ENCODE measurements at regions not wholly inside any gene's neighbourhood (a gene's known extent, or its start where the extent isn't known, plus 50 kb on each side); places are given as distances from the start of the nearest gene placed in this dataset.

DNA sequence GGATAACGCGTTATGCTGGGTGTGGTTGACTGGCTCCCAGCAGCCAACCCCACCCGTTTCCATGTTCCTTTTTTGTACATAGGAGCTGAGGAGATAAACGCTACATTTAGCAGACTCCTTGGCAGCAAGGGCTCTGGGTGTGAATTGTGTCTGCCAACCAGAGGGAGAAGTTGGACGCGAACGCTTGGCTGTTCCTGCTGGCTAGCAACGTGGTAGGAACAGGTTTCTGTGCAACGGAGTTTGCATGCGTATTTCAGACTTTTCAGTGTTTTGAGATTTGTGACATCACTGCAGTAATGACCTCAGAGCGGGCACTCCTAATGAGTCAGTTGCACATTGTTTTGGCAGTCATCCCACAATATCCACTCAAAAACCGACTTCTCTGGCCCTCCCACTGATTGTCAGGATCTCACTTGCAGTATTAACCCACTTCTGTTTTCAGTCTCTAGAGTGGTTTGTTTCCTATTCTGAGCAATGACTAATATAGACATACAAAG is 98.7 kb upstream of the RGS1 start:
- FAIRE-seq (no peak), DNase-seq (ENCODE audit: insufficient read length, low spot score) (no peak)
- TF ChIP-seq, protein P1, sequence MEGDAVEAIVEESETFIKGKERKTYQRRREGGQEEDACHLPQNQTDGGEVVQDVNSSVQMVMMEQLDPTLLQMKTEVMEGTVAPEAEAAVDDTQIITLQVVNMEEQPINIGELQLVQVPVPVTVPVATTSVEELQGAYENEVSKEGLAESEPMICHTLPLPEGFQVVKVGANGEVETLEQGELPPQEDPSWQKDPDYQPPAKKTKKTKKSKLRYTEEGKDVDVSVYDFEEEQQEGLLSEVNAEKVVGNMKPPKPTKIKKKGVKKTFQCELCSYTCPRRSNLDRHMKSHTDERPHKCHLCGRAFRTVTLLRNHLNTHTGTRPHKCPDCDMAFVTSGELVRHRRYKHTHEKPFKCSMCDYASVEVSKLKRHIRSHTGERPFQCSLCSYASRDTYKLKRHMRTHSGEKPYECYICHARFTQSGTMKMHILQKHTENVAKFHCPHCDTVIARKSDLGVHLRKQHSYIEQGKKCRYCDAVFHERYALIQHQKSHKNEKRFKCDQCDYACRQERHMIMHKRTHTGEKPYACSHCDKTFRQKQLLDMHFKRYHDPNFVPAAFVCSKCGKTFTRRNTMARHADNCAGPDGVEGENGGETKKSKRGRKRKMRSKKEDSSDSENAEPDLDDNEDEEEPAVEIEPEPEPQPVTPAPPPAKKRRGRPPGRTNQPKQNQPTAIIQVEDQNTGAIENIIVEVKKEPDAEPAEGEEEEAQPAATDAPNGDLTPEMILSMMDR (IDR thresholded peaks at IDR 0.05; ENCODE audit: insufficient read depth, missing control alignments) = no peak

DNA sequence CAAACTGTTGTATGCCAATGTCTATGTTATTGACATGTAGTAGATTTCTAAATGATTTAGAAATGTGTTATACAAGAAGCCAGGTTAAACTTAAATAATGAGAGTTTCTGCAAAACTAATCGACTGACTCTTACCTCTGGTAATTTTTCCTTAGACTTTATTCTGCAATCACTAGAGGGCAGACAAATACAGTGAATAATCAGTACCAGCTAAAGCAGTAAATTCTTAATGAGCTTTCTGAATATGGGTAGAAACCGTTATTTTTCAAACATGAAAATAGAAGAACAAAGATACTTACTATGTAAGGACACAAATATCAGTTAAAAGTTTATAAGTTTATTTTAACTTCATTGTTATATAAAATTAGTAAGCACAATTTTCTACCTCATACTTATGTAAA is 97.9 kb upstream of the RGS1 start:
- TF ChIP-seq, protein P1 (IDR thresholded peaks at IDR 0.05; ENCODE audit: insufficient read depth, missing control alignments) = peak; percentile 82
- DNase-seq (ENCODE audit: insufficient read length, low spot score) (no peak), FAIRE-seq (peak; percentile 95)

DNA sequence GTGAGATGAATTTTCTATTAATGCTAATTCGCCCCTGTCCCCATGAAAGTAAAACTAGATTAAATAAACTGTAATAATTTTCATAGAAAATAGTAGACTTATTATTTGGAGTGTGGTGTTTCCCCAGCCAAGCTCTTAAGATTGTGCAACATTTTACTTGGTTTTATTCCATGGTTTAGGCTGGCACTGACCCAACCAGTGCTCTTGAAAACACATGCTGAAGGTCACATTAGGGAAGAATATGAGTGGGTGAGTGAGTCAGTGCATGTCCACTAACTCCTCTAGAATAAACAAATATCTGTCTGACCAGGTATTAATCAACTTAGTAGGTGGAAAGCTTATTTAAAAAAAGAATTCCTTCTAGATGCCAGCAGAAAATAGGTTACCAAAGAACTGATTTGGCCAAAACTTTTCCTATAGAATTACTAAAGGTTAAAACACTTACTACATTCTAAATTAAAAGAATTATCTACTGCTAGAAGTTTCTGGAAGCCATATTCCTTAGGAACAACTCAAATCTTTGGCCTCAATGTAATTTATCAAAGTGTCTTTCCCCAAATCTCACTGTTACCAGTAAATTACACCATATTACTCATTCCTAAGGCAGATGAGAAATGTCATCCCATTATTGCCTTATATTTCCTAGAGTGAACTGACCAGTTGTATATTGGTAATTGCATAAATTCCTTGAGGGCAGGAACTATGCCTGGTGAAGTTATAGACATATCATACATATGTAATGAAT is 89.7 kb upstream of the RGS1 start:
- FAIRE-seq (peak; percentile 58), DNase-seq (ENCODE audit: insufficient read length, low spot score) (no peak)
- TF ChIP-seq, protein P1 (IDR thresholded peaks at IDR 0.05; ENCODE audit: insufficient read depth, missing control alignments) = no peak

DNA sequence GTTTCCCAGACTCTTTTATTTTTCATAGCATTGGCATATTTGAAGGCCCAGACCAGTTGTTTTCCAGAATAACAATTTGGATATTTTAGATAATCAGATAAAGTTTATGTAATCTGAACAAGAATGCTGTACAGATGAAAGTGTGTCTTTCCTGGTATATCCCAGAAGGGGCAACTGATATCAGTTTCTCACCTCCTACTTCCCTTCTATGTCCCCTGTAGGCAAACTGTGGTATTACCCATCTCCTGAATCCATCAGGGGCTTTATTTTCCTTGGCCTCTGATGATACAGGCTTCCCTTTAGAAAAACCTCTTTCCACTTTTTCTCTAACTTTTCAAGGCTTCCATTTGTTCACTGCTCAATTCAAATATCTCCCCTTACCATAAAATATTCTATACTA is 87.5 kb upstream of the RGS1 start:
- TF ChIP-seq, protein P1 (IDR thresholded peaks at IDR 0.05; ENCODE audit: insufficient read depth, missing control alignments) = no peak
- DNase-seq (ENCODE audit: insufficient read length, low spot score) (no peak), FAIRE-seq (peak; percentile 6)

DNA sequence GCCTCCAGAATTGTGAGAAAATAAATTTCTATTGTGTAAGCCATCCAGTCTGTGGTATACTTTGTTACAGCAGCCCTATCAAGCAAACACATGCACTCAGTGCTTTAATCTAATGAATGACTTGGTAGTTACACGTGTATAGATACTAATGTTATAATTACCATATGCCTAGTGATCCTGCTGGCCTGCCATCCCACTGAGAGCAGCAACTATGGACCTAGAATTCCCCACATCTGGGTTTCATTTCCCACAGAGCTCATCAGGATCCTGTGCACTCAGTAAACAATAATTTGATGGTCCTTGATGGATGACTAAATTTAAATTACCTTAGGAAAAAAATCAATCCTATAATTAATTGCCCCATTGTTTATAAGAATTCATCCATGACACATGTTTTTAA is 86.5 kb upstream of the RGS1 start:
- TF ChIP-seq, protein P1 (IDR thresholded peaks at IDR 0.05; ENCODE audit: insufficient read depth, missing control alignments) = no peak
- DNase-seq (ENCODE audit: insufficient read length, low spot score) (no peak), FAIRE-seq (peak; percentile 66)

DNA sequence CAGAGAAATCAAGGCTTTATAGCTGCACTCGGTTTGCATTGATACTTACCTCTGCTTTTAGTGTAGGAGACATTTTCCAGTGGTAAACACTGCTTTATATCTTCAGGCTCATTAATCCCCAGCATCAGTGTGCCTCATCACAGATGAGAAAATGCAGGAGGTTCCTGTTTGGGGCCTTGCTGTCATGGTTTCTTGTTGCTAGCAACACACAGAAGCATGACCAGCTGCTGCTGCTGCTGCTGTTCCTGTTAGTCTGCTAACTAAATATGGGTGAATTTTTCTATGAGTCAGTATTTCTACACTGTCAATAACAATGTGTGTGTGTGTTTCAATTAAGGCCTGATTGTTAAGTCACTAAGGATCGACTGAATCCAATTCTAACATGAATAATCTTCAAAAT is 85.8 kb upstream of the RGS1 start:
- no peak for DNase-seq (ENCODE audit: insufficient read length, low spot score)
- peak; percentile 97 for FAIRE-seq

More for the DNA sequence above, 85.8 kb upstream of the RGS1 start:
- TF ChIP-seq, protein P1 (IDR thresholded peaks at IDR 0.05; ENCODE audit: insufficient read depth, missing control alignments) = no peak

Measured in D721Med (cell line).